GM21360 (cell line): ENCODE measurements at regions not wholly inside any gene's neighbourhood (a gene's known extent, or its start where the extent isn't known, plus 50 kb on each side); places are given as distances from the start of the nearest gene placed in this dataset.
A peak's percentile ranks its signal among the peaks of the same experiment; 100 is the strongest.
"Not testable (repeated sequence)": the region's sequence is repeated elsewhere in the genome, so short reads cannot be mapped to it uniquely, and the experiment has no call there.

Experiments
- ATAC-seq: cut with Tn5 transposase; IDR thresholded peaks from one replicate; pipeline ENCODE4 v1.9.1; 2021; ENCODE audit warnings: mild to moderate bottlenecking, moderate library complexity; ENCODE audit not compliant: unreplicated experiment

GRCh38 chr5:142259758-142260157 is 65.1 kb downstream of the SPRY4 start:
- ATAC-seq, result no peak

GRCh38 chr5:142255831-142256230 is 69.0 kb downstream of the SPRY4 start:
- ATAC-seq, result no peak

- no peak for ATAC-seq
Measured at GRCh38 chr5:142254431-142254830, 70.4 kb downstream of the SPRY4 start.

GRCh38 chr5:142253938-142254337 is 70.9 kb downstream of the SPRY4 start:
- ATAC-seq, result no peak

GRCh38 chr5:142250119-142250518 is 74.7 kb downstream of the SPRY4 start:
- no peak for ATAC-seq

GRCh38 chr5:142248853-142249462 is 75.9 kb downstream of the SPRY4 start:
- ATAC-seq, result no peak

- no peak for ATAC-seq
Measured at GRCh38 chr5:142246258-142246657, 78.6 kb downstream of the SPRY4 start.

- ATAC-seq, result no peak
Measured at GRCh38 chr5:142245786-142246185, 79.0 kb downstream of the SPRY4 start.

- no peak for ATAC-seq
Measured at GRCh38 chr5:142244440-142244839, 80.4 kb downstream of the SPRY4 start.

GRCh38 chr5:142242272-142242671 is 82.5 kb downstream of the SPRY4 start:
- no peak for ATAC-seq

GRCh38 chr5:142239394-142240159 is 85.2 kb downstream of the SPRY4 start:
- ATAC-seq, result no peak

GRCh38 chr5:142237707-142238106 is 87.1 kb downstream of the SPRY4 start:
- no peak for ATAC-seq

- not testable (repeated sequence) for ATAC-seq
Measured at GRCh38 chr5:142236673-142237290, 88.0 kb downstream of the SPRY4 start.

GRCh38 chr5:142235870-142236672 is 88.8 kb downstream of the SPRY4 start:
- ATAC-seq, result no peak

- no peak for ATAC-seq
Measured at GRCh38 chr5:142235050-142235797, 89.6 kb downstream of the SPRY4 start.

- no peak for ATAC-seq
Measured at GRCh38 chr5:142233083-142234032, 91.5 kb downstream of the SPRY4 start.

GRCh38 chr5:142230949-142231348 is 93.9 kb downstream of the SPRY4 start:
- ATAC-seq, result not testable (repeated sequence)

GRCh38 chr5:142225141-142225540 is 99.7 kb downstream of the SPRY4 start:
- ATAC-seq, result no peak

GRCh38 chr5:142222866-142223558 is 101.8 kb downstream of the SPRY4 start:
- peak; percentile 5 for ATAC-seq
